ENCODE measurements at regions not wholly inside any gene's neighbourhood (a gene's known extent, or its start where the extent isn't known, plus 50 kb on each side); places are given as distances from the start of the nearest gene placed in this dataset.

- Histone ChIP-seq H3K9me3 (ENCODE audit: control extremely low read depth in 1 of 5, control insufficient read depth in 4 of 5, insufficient read depth in 2 of 5, low read depth in 1 of 5, low read length in 4 of 5) (peaks cover 0 to 9% (median 6%) of the 10 kb centered on the region in 5 experiments), H3K27me3 (replicated peaks in 2 of 5; ENCODE audit: control insufficient read depth in 4 of 5, insufficient read depth in 5 of 5, low read length in 4 of 5) (no peaks in the 10 kb centered on the region), H3K36me3 (ENCODE audit: control insufficient read depth in 4 of 4, insufficient read depth in 4 of 4, low read length in 3 of 4) (no peaks in the 10 kb centered on the region), H3K4me1 (ENCODE audit: control extremely low read depth in 1 of 4, control insufficient read depth in 4 of 4, insufficient read depth in 4 of 4, low read length in 3 of 4) (no peaks in the 10 kb centered on the region), H3K4me3 (ENCODE audit: control insufficient read depth in 1 of 7, extremely low read depth in 1 of 7, insufficient read depth in 4 of 7, low read depth in 2 of 7, low read length in 6 of 7) (no peak overlapping the region), H3K27ac (ENCODE audit: insufficient read depth in 1 of 2, low read depth in 1 of 2, low read length in 2 of 2, poor library complexity in 1 of 2, severe bottlenecking in 2 of 2) (no peak overlapping the region)
- CTCF ChIA-PET = no interaction called here
- no peak for DNase-seq
- POLR2A ChIA-PET = no interaction called here
Observed at GRCh38 chr1:219113261-219113660, 60.4 kb upstream of the LYPLAL1 start.

DNA sequence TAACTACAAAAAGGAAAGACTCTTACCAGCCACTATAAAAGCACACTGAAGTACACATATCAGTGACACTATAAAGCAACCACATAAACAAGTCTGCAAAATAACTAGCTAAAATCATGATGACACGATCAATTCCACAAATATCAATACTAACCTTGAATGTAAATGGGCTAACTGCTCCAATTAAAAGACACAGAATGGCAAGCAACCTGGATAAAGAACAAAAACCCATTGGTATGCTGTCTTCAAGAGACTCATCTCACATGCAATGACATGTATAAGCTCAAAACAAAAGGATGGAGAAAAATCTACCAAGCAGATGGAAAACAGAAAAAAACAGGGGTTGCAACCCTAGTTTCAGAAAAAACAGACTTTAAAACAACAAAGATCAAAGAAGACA, 59.7 kb upstream of the LYPLAL1 start:
- ChIA-PET POLR2A (no interaction called here), CTCF (no interaction called here)
- peaks cover 0 to 9% (median 6%) of the 10 kb centered on the region in 5 experiments for H3K9me3 ChIP-seq (ENCODE audit: control extremely low read depth in 1 of 5, control insufficient read depth in 4 of 5, insufficient read depth in 2 of 5, low read depth in 1 of 5, low read length in 4 of 5)
- no peak for DNase-seq
- H3K27ac ChIP-seq (ENCODE audit: insufficient read depth in 1 of 2, low read depth in 1 of 2, low read length in 2 of 2, poor library complexity in 1 of 2, severe bottlenecking in 2 of 2) = no peak overlapping the region
- no peak overlapping the region for H3K4me3 ChIP-seq (ENCODE audit: control insufficient read depth in 1 of 7, extremely low read depth in 1 of 7, insufficient read depth in 4 of 7, low read depth in 2 of 7, low read length in 6 of 7)
- no peaks in the 10 kb centered on the region for H3K36me3 ChIP-seq (ENCODE audit: control insufficient read depth in 4 of 4, insufficient read depth in 4 of 4, low read length in 3 of 4)
- H3K27me3 ChIP-seq (replicated peaks in 2 of 5; ENCODE audit: control insufficient read depth in 4 of 5, insufficient read depth in 5 of 5, low read length in 4 of 5) = no peaks in the 10 kb centered on the region
- WGBS (ENCODE audit: insufficient coverage) = 88% methylated on average over 1 of the region's 1 CpG
- H3K4me1 ChIP-seq (ENCODE audit: control extremely low read depth in 1 of 4, control insufficient read depth in 4 of 4, insufficient read depth in 4 of 4, low read length in 3 of 4) = no peaks in the 10 kb centered on the region

GRCh38 chr1:219119839-219120238, 53.8 kb upstream of the LYPLAL1 start:
- H3K4me3 ChIP-seq (ENCODE audit: control insufficient read depth in 1 of 7, extremely low read depth in 1 of 7, insufficient read depth in 4 of 7, low read depth in 2 of 7, low read length in 6 of 7) = no peak overlapping the region
- H3K27ac ChIP-seq (ENCODE audit: insufficient read depth in 1 of 2, low read depth in 1 of 2, low read length in 2 of 2, poor library complexity in 1 of 2, severe bottlenecking in 2 of 2) = no peak overlapping the region
- no peak for DNase-seq
- peaks cover 0 to 3% (median 0%) of the 10 kb centered on the region in 4 experiments for H3K4me1 ChIP-seq (ENCODE audit: control extremely low read depth in 1 of 4, control insufficient read depth in 4 of 4, insufficient read depth in 4 of 4, low read length in 3 of 4)
- H3K27me3 ChIP-seq (replicated peaks in 2 of 5; ENCODE audit: control insufficient read depth in 4 of 5, insufficient read depth in 5 of 5, low read length in 4 of 5) = no peaks in the 10 kb centered on the region
- POLR2A ChIA-PET = no interaction called here
- no peaks in the 10 kb centered on the region for H3K9me3 ChIP-seq (ENCODE audit: control extremely low read depth in 1 of 5, control insufficient read depth in 4 of 5, insufficient read depth in 2 of 5, low read depth in 1 of 5, low read length in 4 of 5)
- no peaks in the 10 kb centered on the region for H3K36me3 ChIP-seq (ENCODE audit: control insufficient read depth in 4 of 4, insufficient read depth in 4 of 4, low read length in 3 of 4)
- CTCF ChIA-PET = no interaction called here

DNA sequence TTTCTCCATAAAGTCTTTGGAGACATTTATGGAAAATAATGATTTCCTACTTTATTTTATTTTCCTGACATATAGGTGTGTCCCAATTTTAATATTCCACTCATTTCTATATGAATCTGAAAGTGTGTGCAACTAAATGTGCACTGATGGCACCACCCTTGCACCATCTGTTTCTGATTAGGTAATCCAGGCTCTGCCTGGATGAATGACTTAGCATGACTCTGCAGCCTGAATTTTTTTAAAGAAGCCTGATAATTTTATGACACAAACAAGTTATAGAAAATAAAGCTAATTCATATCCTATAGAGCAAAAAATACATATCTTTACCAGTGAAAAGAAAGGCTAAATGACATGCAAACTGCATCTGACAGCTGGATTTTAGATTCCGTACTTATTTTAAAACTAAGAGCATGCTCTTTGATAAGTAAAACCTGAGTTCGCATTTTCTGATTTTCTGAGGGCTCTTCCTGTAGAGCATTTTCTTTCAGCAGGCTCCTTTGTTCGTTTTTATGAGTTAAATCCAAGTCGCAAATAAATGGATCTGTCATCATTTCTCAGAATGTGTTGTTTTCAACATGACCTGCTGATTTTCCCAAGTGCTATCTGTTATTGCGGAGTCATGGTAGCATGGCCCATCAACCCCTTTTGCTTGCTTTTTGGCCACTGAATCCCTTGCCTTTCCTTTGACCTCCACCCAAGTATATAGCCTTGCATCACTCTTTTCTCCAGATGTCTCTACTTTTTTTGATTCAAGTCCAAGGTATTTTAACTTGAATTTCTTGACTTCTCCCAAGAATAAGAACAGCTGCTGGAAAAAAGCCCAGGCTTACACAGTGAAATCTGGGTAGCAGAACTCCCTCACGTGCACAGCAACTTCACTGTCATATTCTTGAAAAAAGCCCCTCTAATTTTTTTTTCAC, 52.8 kb upstream of the LYPLAL1 start:
- no peak overlapping the region for H3K4me3 ChIP-seq (ENCODE audit: control insufficient read depth in 1 of 7, extremely low read depth in 1 of 7, insufficient read depth in 4 of 7, low read depth in 2 of 7, low read length in 6 of 7)
- 81% methylated on average over 5 of the region's 6 CpGs for WGBS (ENCODE audit: insufficient coverage)
- ChIA-PET CTCF (no interaction called here), POLR2A (no interaction called here)
- H3K9me3 ChIP-seq (ENCODE audit: control extremely low read depth in 1 of 5, control insufficient read depth in 4 of 5, insufficient read depth in 2 of 5, low read depth in 1 of 5, low read length in 4 of 5) = no peaks in the 10 kb centered on the region
- H3K27me3 ChIP-seq (replicated peaks in 2 of 5; ENCODE audit: control insufficient read depth in 4 of 5, insufficient read depth in 5 of 5, low read length in 4 of 5) = no peaks in the 10 kb centered on the region
- H3K27ac ChIP-seq (ENCODE audit: insufficient read depth in 1 of 2, low read depth in 1 of 2, low read length in 2 of 2, poor library complexity in 1 of 2, severe bottlenecking in 2 of 2) = no peak overlapping the region
- DNase-seq = peak in 2 of 3 donors; percentile 10 to 31
- H3K36me3 ChIP-seq (ENCODE audit: control insufficient read depth in 4 of 4, insufficient read depth in 4 of 4, low read length in 3 of 4) = no peaks in the 10 kb centered on the region
- peaks cover 0 to 3% (median 0%) of the 10 kb centered on the region in 4 experiments for H3K4me1 ChIP-seq (ENCODE audit: control extremely low read depth in 1 of 4, control insufficient read depth in 4 of 4, insufficient read depth in 4 of 4, low read length in 3 of 4)

GRCh38 chr1:219121679-219122078, 52.0 kb upstream of the LYPLAL1 start:
- POLR2A ChIA-PET = no interaction called here
- CTCF ChIA-PET = no interaction called here
- H3K36me3 ChIP-seq (ENCODE audit: control insufficient read depth in 4 of 4, insufficient read depth in 4 of 4, low read length in 3 of 4) = no peaks in the 10 kb centered on the region
- peaks cover 0 to 3% (median 0%) of the 10 kb centered on the region in 4 experiments for H3K4me1 ChIP-seq (ENCODE audit: control extremely low read depth in 1 of 4, control insufficient read depth in 4 of 4, insufficient read depth in 4 of 4, low read length in 3 of 4)
- WGBS (ENCODE audit: insufficient coverage) = 100% methylated on average over 2 of the region's 2 CpGs
- H3K9me3 ChIP-seq (ENCODE audit: control extremely low read depth in 1 of 5, control insufficient read depth in 4 of 5, insufficient read depth in 2 of 5, low read depth in 1 of 5, low read length in 4 of 5) = no peaks in the 10 kb centered on the region
- H3K27me3 ChIP-seq (replicated peaks in 2 of 5; ENCODE audit: control insufficient read depth in 4 of 5, insufficient read depth in 5 of 5, low read length in 4 of 5) = no peaks in the 10 kb centered on the region
- no peak overlapping the region for H3K4me3 ChIP-seq (ENCODE audit: control insufficient read depth in 1 of 7, extremely low read depth in 1 of 7, insufficient read depth in 4 of 7, low read depth in 2 of 7, low read length in 6 of 7)
- H3K27ac ChIP-seq (ENCODE audit: insufficient read depth in 1 of 2, low read depth in 1 of 2, low read length in 2 of 2, poor library complexity in 1 of 2, severe bottlenecking in 2 of 2) = no peak overlapping the region
- DNase-seq = no peak

- no peak for DNase-seq
- ChIA-PET POLR2A (no interaction called here), CTCF (no interaction called here)
- Histone ChIP-seq H3K36me3 (ENCODE audit: control insufficient read depth in 4 of 4, insufficient read depth in 4 of 4, low read length in 3 of 4) (no peaks in the 10 kb centered on the region), H3K27me3 (replicated peaks in 2 of 5; ENCODE audit: control insufficient read depth in 4 of 5, insufficient read depth in 5 of 5, low read length in 4 of 5) (no peaks in the 10 kb centered on the region), H3K9me3 (ENCODE audit: control extremely low read depth in 1 of 5, control insufficient read depth in 4 of 5, insufficient read depth in 2 of 5, low read depth in 1 of 5, low read length in 4 of 5) (no peaks in the 10 kb centered on the region), H3K4me1 (ENCODE audit: control extremely low read depth in 1 of 4, control insufficient read depth in 4 of 4, insufficient read depth in 4 of 4, low read length in 3 of 4) (peaks cover 0 to 3% (median 0%) of the 10 kb centered on the region in 4 experiments), H3K4me3 (ENCODE audit: control insufficient read depth in 1 of 7, extremely low read depth in 1 of 7, insufficient read depth in 4 of 7, low read depth in 2 of 7, low read length in 6 of 7) (no peak overlapping the region), H3K27ac (ENCODE audit: insufficient read depth in 1 of 2, low read depth in 1 of 2, low read length in 2 of 2, poor library complexity in 1 of 2, severe bottlenecking in 2 of 2) (no peak overlapping the region)
- 92% methylated on average over 3 of the region's 4 CpGs for WGBS (ENCODE audit: insufficient coverage)
Observed at GRCh38 chr1:219123036-219123435, 50.6 kb upstream of the LYPLAL1 start.
